ENCODE measurements at regions not wholly inside any gene's neighbourhood (a gene's known extent, or its start where the extent isn't known, plus 50 kb on each side); places are given as distances from the start of the nearest gene placed in this dataset.

DNA sequence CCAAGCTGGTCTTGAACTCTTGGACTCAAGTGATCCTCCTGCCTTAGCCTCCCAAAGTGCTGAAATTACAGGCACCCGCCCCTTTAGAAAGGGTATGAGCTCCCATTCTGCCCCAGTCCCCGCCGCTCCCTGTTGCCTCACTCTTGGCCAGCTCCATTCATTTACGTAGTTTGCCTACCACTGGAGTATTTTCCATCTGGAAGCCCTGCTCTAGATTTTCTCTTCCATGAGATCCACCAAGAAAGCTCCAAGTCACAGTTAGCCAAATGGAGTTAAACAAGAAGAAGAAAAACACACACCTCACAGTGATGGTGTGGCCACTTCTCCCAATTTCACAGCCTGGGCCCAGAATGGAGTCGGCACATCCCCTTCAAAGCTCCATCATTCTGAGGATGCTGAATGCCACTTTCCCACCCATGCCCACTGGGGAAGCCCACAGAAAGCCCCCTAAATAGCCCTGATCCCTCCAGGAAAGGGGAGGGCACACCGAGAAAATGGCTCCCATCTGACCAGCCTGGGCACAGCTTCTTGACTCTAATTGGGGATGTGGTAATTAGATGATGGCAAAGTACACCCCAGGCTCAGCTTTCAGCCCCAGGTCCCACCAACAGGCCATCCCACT is 381.2 kb downstream of the MN1 start:
- DNase-seq (ENCODE audit: low read depth): no peak

- peak; percentile 88 for DNase-seq (ENCODE audit: low read depth)
These were observed 380.7 kb downstream of the MN1 start for GRCh38 chr22:27420817-27421361.

- no peak for DNase-seq (ENCODE audit: low read depth)
These were observed 379.1 kb downstream of the MN1 start for GRCh38 chr22:27422442-27422841.

DNA sequence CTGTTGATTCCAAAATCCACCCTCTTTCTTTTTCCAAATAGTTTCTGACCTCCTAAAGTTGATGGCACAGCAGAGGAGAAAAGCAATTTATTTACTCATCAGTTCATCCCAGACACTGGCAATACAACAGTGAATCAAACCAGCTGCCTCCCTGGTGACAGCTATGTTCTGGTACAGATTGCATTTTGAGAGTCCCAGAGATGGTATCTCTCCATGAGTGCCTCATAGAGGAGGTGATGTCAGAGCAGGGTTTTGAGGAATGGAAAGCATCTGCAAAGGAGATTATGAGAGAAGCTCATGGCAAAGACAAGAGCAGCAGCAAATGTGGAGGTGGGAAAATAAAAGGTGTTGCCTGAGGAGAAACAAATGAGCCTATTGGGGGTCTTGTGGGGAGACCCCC is 377.2 kb downstream of the MN1 start:
- no peak for DNase-seq (ENCODE audit: low read depth)

DNA sequence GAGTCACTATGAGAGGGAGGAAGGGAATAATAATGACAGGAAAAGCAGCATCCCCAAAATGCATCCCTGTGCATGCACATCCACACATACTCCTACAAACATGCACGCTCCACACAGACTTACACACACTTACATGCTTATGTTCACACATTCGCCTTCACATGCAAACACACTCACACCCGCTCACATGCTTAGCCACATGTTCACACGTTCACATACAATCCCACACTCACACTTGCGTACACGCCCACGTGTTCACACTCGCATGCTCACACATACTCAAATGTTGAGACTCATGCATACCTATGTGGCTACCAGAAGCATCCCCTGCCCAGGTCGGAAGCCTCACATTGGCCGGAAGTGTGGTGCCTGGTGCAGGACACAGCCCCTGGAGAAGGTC is 372.1 kb downstream of the MN1 start:
- no peak for DNase-seq (ENCODE audit: low read depth)

- no peak for DNase-seq (ENCODE audit: low read depth)
These were observed 370.5 kb downstream of the MN1 start for GRCh38 chr22:27431081-27431480.

DNA sequence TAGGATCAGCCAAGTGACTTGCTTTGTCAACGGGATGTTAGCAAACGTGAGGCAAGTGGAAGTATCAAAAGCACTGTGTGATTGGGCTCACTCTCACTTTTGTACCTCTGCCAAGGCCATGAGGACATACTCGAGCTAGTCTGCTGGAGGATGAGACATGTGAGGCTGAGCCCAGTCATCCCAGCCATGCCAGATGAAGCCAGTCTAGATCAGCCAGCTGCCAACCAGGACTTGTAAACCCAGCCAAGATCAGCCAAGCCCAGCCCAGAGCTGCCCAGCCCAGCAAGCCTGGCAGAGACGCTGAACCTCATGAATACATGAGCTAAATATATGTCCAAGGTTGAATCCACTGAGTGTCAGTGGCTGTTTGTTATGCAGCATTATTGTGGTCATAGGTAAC is 369.7 kb downstream of the MN1 start:
- no peak for DNase-seq (ENCODE audit: low read depth)

- no peak for DNase-seq (ENCODE audit: low read depth)
These were observed 368.5 kb downstream of the MN1 start for GRCh38 chr22:27433099-27433498.

DNA sequence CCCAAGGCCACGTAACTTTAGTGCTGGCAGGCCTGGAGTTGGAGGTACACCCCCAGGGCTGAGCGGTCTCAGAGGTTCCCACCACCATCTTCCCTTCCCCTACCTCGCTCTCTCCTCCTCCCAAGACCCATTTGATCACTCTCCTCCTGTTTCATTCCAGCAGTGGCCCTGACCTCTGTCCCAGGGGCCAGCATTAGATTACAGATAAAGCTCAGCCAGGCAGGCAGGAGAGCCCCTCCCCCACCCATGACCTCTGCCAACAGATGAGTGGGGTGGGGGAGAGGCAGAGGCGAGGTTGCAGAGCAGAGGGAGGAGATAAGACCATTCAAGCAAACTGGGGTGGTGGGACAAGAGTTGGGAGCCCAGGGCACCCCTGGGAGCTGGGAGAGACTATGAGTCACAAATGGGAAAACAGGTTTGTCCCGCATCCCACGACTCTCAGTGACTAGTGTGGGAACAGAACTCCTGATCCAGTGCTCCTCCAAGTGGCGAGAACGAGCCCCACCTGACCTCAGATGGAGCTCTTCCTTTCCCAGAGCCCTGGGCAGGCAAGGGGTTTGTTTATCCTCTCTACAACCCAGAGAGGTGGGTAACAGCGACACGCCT is 367.9 kb downstream of the MN1 start:
- DNase-seq (ENCODE audit: low read depth): no peak

- no peak for DNase-seq (ENCODE audit: low read depth)
These were observed 366.7 kb downstream of the MN1 start for GRCh38 chr22:27434898-27435297.

DNA sequence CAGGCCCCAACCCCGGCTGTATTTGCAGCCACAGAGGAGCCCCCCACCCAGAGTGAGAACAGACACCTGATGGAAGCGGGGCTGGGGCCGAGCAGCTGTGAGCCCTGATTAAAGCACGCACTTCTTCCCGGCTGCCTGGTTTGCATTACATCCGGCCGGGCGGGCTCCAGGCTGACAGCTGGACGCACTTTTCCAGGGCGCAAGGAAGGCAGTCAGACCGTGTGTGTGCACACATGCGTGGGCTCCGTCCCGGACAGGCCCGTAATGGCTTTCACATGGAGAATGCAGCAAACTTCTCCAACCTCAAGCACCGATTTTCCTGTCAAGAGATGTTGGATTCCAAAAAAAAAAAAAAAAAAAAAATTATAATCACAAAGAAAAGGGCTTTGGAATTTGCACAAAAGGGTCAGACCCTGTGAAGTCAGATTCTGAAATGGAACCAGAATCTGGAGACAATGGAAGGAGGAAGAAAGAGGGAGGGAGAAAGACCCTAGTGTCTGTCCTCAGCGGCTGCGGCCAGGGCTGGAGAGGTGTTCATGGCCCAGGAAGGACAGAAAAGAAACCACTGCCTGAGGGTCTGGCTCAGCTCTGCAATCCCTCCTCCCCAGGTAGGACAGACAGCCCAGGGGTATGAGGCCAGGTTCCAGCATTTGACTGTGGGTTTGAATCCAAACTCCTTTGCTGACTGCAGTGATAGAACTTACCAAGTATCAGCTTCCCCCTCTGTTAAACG is 365.5 kb downstream of the MN1 start:
- peak; percentile 21 for DNase-seq (ENCODE audit: low read depth)

- no peak for DNase-seq (ENCODE audit: low read depth)
These were observed 365.0 kb downstream of the MN1 start for GRCh38 chr22:27436591-27436990.

DNA sequence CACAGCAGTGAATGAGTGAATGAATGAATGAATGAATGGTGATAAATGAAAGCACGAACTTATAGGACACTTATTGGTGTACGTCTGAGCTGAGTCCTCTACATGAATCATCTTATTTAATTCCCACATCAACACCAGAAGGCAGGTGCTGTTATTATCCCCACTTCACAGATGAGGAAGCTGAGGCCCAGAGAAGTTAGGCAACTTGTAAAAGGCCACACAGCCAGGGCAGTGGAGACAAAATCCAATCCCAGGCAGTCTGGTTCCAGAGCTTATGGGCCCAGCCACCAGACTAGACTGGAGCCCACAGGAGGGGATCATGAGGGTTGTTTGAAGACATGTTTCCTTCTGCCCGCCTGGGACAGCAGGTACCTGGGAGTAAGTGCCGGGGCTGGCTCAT is 364.0 kb downstream of the MN1 start:
- DNase-seq (ENCODE audit: low read depth): no peak

DNA sequence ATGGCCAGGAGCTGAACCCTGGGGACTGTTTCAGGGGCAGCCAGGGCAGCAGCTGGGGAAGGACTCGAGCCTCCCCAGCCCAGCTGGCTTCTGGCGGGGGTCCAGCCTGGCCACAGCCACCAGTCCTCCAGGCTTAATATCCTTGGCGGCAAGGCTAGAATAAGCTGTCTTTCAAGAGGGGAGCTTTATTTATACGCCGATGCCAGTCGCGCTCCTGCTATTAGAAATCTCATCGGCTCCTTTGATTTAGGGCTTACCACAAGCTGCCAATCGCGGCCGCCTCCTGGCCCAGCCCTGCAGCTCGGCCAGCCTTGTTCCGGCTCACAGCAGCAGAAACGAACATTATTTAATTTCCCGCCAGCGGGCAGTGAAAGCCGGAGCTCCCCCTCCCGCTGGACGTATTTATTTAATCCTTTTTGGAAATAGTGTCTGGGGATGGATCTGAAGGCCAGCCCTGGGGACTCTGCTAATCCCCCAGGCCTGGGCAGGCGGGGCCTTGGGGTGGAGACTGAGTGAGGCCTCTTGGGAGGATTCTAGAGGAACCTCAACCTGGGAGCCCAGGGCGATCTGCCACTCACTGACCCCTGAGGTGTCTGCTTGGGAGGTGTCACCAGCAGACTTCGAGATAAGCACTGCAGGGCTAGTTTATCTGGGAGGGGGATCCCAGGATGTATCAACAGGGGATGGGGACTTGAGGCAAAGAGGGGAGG is 363.1 kb downstream of the MN1 start:
- no peak for DNase-seq (ENCODE audit: low read depth)

- DNase-seq (ENCODE audit: low read depth): no peak
These were observed 362.4 kb downstream of the MN1 start for GRCh38 chr22:27439131-27439530.

DNA sequence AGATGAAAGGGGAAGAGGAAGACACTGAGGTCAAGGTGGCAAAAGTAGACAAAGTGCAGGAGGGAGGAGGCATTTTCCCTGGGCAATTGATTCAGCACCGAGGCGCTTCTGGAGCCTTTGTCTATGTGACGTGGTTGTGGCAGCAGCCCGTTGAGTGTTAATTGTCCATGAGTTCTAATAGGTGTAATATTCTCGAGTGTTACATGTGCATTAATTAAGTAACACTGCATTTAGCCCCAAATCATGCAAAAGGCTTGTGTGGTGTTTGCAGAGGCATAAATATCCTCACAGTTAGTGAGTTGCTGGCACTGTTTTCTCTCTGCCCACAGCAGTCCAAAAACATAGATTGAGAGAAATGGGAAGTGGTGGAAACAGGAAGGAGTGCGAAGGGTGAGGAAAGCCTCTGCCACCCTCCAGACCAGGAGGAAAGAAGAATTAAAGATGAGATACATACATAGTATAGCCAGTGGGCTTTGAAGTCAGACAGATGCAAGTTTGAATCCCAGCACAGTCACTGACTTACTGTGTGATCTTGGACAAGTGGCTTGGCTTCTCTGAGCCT is 361.2 kb downstream of the MN1 start:
- DNase-seq (ENCODE audit: low read depth): no peak

DNA sequence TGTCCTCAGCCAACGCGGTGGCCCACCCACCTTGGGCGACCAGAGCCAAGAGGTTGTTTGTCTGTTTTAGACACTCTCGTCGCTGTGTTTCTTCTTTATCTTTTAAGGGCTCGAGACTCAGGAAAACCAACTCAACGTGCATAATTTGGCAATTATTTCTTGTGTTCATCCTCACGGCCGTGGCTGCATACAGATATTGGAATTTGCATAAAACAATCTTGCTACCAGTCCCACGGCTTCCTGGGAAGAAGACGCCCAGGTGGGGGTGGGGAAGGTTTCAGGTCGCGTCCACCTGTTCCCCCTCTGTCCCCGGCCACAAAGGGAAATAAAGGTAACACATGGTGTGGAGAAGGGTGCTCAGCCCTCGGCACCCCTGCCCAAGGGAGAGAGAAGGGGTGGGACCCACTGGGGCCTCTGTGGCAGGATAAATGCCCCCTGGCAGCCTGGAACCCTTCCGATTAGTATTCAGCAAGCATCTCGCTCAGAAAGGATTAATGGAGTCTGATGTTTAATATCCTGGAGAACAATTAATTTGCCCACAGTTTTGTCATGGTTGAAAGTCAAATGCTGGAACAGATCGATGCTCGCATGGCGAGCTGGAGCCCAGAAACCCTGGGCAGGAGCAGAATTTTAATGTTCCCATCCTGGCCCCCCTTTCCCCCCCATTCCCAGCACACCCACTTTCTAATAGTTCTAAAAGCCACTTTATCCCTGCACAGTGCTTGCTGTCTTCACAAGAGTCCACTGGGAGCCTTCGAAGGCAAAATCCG is 359.7 kb downstream of the MN1 start:
- DNase-seq (ENCODE audit: low read depth): no peak

DNA sequence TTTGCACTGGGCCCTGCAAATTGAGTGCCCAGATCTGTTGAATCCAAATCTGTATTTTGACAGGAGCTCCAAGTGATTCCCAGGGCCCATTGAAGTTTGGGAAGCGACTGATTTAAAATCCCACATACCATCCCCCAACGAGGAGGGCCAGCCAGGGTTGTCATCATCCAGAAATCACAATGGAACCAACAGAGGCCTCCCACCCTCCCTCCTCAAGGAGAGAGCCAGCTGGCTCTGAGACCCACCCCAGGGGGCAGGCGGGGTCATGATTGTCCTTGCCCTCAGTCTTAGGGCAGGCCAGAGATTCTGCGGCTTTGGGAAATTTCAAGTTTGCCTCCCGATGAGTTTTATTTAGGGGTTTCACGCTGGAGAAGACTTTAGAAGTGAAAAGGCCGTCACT is 358.2 kb downstream of the MN1 start:
- no peak for DNase-seq (ENCODE audit: low read depth)

- DNase-seq (ENCODE audit: low read depth): no peak
These were observed 355.7 kb downstream of the MN1 start for GRCh38 chr22:27445881-27446280.

- DNase-seq (ENCODE audit: low read depth): no peak
These were observed 354.3 kb downstream of the MN1 start for GRCh38 chr22:27447289-27447688.

DNA sequence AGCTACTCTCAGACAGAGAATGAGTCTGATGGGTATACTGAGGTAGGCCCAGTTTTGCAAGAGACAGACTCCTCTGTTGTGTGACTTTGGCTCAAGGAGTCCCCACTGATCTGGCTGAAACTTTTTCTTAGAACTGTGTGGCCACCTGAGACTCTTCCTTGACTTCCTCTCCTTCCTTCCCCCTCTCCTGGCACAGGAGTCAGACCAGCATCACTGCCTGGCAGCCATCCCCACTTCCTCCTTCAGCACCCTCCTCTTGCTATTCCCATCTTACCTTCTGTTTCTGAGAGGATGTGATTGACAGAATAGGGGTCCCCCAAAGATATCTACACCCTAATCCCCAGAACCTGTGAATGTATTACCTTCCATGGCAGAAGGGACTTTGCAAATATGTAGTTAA is 351.1 kb downstream of the MN1 start:
- DNase-seq (ENCODE audit: low read depth): no peak

DNA sequence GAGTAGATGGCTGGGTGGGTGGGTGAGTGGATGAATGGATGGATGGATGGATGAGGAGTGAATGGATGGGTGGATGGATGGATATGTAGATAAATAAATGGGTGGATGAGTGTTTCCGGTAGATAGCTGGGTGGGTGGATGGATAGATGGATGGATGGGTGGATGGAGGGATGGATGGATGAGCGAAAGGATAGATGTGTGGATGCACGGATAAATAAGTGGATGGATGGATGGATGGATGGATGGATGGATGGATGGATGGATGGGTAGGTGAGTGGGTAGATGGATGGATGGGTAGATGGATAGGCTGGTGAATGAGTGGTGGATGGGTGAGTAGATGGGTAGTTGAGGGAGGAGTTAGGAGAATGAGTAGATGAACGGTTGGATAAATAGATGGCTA is 349.3 kb downstream of the MN1 start:
- no peak for DNase-seq (ENCODE audit: low read depth)

Measured in fibroblast of the conjunctiva (primary cell).